HG02678 (cell line): ENCODE measurements at regions not wholly inside any gene's neighbourhood (a gene's known extent, or its start where the extent isn't known, plus 50 kb on each side); places are given as distances from the start of the nearest gene placed in this dataset.

Experiments
- ATAC-seq: cut with Tn5 transposase; IDR thresholded peaks from one replicate; pipeline ENCODE4 v1.9.1; 2021; ENCODE audit warnings: mild to moderate bottlenecking, moderate library complexity; ENCODE audit not compliant: unreplicated experiment

- no peak for ATAC-seq
These were observed 299.9 kb upstream of the MYOCD start for GRCh38 chr17:12365805-12366204.

- ATAC-seq = no peak
These were observed 296.6 kb upstream of the MYOCD start for GRCh38 chr17:12369065-12369464.

GRCh38 chr17:12376276-12376675, 289.4 kb upstream of the MYOCD start:
- no peak for ATAC-seq

GRCh38 chr17:12386225-12386624, 279.5 kb upstream of the MYOCD start:
- ATAC-seq = no peak

GRCh38 chr17:12388226-12388625, 277.5 kb upstream of the MYOCD start:
- no peak for ATAC-seq

- no peak for ATAC-seq
These were observed 276.3 kb upstream of the MYOCD start for GRCh38 chr17:12389421-12389820.

GRCh38 chr17:12390631-12391030, 275.1 kb upstream of the MYOCD start:
- no peak for ATAC-seq

- ATAC-seq = no peak
These were observed 274.2 kb upstream of the MYOCD start for GRCh38 chr17:12391468-12391867.

GRCh38 chr17:12395733-12396354, 269.8 kb upstream of the MYOCD start:
- no peak for ATAC-seq

- ATAC-seq = no peak
These were observed 267.1 kb upstream of the MYOCD start for GRCh38 chr17:12398441-12399051.

- ATAC-seq = no peak
These were observed 262.6 kb upstream of the MYOCD start for GRCh38 chr17:12402963-12403622.

GRCh38 chr17:12403881-12404398, 261.8 kb upstream of the MYOCD start:
- ATAC-seq = no peak

GRCh38 chr17:12406623-12407215, 259.0 kb upstream of the MYOCD start:
- no peak for ATAC-seq

- ATAC-seq = no peak
These were observed 258.0 kb upstream of the MYOCD start for GRCh38 chr17:12407495-12408252.

GRCh38 chr17:12409082-12409481, 256.6 kb upstream of the MYOCD start:
- no peak for ATAC-seq

GRCh38 chr17:12410717-12411116, 255.0 kb upstream of the MYOCD start:
- no peak for ATAC-seq

- no peak for ATAC-seq
These were observed 250.7 kb upstream of the MYOCD start for GRCh38 chr17:12415031-12415430.

GRCh38 chr17:12421077-12421476, 244.6 kb upstream of the MYOCD start:
- ATAC-seq = no peak

- ATAC-seq = peak; percentile 90
These were observed 243.9 kb upstream of the MYOCD start for GRCh38 chr17:12421646-12422306.

- ATAC-seq = no peak
These were observed 243.0 kb upstream of the MYOCD start for GRCh38 chr17:12422651-12423050.

GRCh38 chr17:12423337-12423736, 242.4 kb upstream of the MYOCD start:
- no peak for ATAC-seq
